ENCODE measurements at regions not wholly inside any gene's neighbourhood (a gene's known extent, or its start where the extent isn't known, plus 50 kb on each side); places are given as distances from the start of the nearest gene placed in this dataset.
"Not testable (repeated sequence)": the region's sequence is repeated elsewhere in the genome, so short reads cannot be mapped to it uniquely, and the experiment has no call there.

- no peak overlapping the region for H3K4me3 ChIP-seq (ENCODE audit: low read length)
- ChIA-PET CTCF (no interaction called here), POLR2A (no interaction called here)
- H3K27me3 Mint-ChIP-seq: peaks cover 23% of the 10 kb centered on the region
- peaks cover 3% of the 10 kb centered on the region for H3K4me1 ChIP-seq (ENCODE audit: insufficient read depth, low read length)
- no peaks in the 10 kb centered on the region for H3K9me3 ChIP-seq (ENCODE audit: control insufficient read depth in 1 of 2, insufficient read depth in 1 of 2, low read length in 2 of 2)
- H3K27ac Mint-ChIP-seq: no peak overlapping the region
- no peak overlapping the region for H3K27ac ChIP-seq (ENCODE audit: low read depth in 1 of 2, low read length in 2 of 2)
- no peaks in the 10 kb centered on the region for H3K36me3 ChIP-seq (ENCODE audit: insufficient read depth, low read length)
- H3K36me3 Mint-ChIP-seq (ENCODE audit: low read depth): no peaks in the 10 kb centered on the region
- ATAC-seq (ENCODE audit: poor library complexity): no peak
- no peak for DNase-seq
- no peak overlapping the region for H3K4me3 Mint-ChIP-seq
- peaks cover 0 to 3% of the 10 kb centered on the region in 2 experiments for H3K27me3 ChIP-seq (ENCODE audit: control insufficient read depth in 1 of 2, insufficient read depth in 2 of 2, low read length in 2 of 2)
- intact Hi-C loops (cut with DNase I, micrococcal nuclease): no loop called here
- H3K9me3 Mint-ChIP-seq: no peaks in the 10 kb centered on the region
- no peak for TF ChIP-seq CTCF (IDR thresholded peaks at IDR 0.05)
- H3K4me1 Mint-ChIP-seq (ENCODE audit: low read depth): peaks cover 5% of the 10 kb centered on the region
These were observed 93.7 kb downstream of the TRIM43 start for GRCh38 chr2:95685513-95685912.

GRCh38 chr2:95686056-95686825 lies 94.4 kb downstream of the TRIM43 start:
- H3K4me3 ChIP-seq (ENCODE audit: low read length); H3K4me1 Mint-ChIP-seq (ENCODE audit: low read depth); H3K4me1 ChIP-seq (ENCODE audit: insufficient read depth, low read length); H3K27ac ChIP-seq (ENCODE audit: low read depth in 1 of 2, low read length in 2 of 2); H3K27me3 ChIP-seq (ENCODE audit: control insufficient read depth in 1 of 2, insufficient read depth in 2 of 2, low read length in 2 of 2); H3K4me3 Mint-ChIP-seq; ATAC-seq (ENCODE audit: poor library complexity); H3K36me3 Mint-ChIP-seq (ENCODE audit: low read depth); H3K9me3 ChIP-seq (ENCODE audit: control insufficient read depth in 1 of 2, insufficient read depth in 1 of 2, low read length in 2 of 2); intact Hi-C loops (cut with DNase I, micrococcal nuclease); CTCF ChIA-PET; H3K9me3 Mint-ChIP-seq; POLR2A ChIA-PET; H3K27ac Mint-ChIP-seq; H3K36me3 ChIP-seq (ENCODE audit: insufficient read depth, low read length); DNase-seq: not testable (repeated sequence)
- H3K27me3 Mint-ChIP-seq: peaks cover 22% of the 10 kb centered on the region

GRCh38 chr2:95687852-95688251 lies 96.1 kb downstream of the TRIM43 start:
- H3K36me3 ChIP-seq (ENCODE audit: insufficient read depth, low read length); H3K4me1 ChIP-seq (ENCODE audit: insufficient read depth, low read length); intact Hi-C loops (cut with DNase I, micrococcal nuclease); H3K4me3 ChIP-seq (ENCODE audit: low read length); H3K4me1 Mint-ChIP-seq (ENCODE audit: low read depth); H3K27me3 ChIP-seq (ENCODE audit: control insufficient read depth in 1 of 2, insufficient read depth in 2 of 2, low read length in 2 of 2); ATAC-seq (ENCODE audit: poor library complexity); DNase-seq; H3K9me3 ChIP-seq (ENCODE audit: control insufficient read depth in 1 of 2, insufficient read depth in 1 of 2, low read length in 2 of 2); H3K4me3 Mint-ChIP-seq; H3K27ac Mint-ChIP-seq; POLR2A ChIA-PET; H3K27ac ChIP-seq (ENCODE audit: low read depth in 1 of 2, low read length in 2 of 2); H3K9me3 Mint-ChIP-seq; H3K36me3 Mint-ChIP-seq (ENCODE audit: low read depth); CTCF ChIA-PET: not testable (repeated sequence)
- H3K27me3 Mint-ChIP-seq: peaks cover 21% of the 10 kb centered on the region

- H3K27ac ChIP-seq (ENCODE audit: low read depth in 1 of 2, low read length in 2 of 2); H3K27ac Mint-ChIP-seq; H3K36me3 ChIP-seq (ENCODE audit: insufficient read depth, low read length); H3K9me3 ChIP-seq (ENCODE audit: control insufficient read depth in 1 of 2, insufficient read depth in 1 of 2, low read length in 2 of 2); CTCF ChIA-PET; H3K9me3 Mint-ChIP-seq; H3K27me3 ChIP-seq (ENCODE audit: control insufficient read depth in 1 of 2, insufficient read depth in 2 of 2, low read length in 2 of 2); H3K4me3 ChIP-seq (ENCODE audit: low read length); H3K4me3 Mint-ChIP-seq; intact Hi-C loops (cut with DNase I, micrococcal nuclease); POLR2A ChIA-PET; H3K36me3 Mint-ChIP-seq (ENCODE audit: low read depth); ATAC-seq (ENCODE audit: poor library complexity); DNase-seq; H3K4me1 ChIP-seq (ENCODE audit: insufficient read depth, low read length); H3K4me1 Mint-ChIP-seq (ENCODE audit: low read depth): not testable (repeated sequence)
- peaks cover 21% of the 10 kb centered on the region for H3K27me3 Mint-ChIP-seq
These were observed 99.4 kb downstream of the TRIM43 start for GRCh38 chr2:95691210-95691609.

GRCh38 chr2:95693071-95693846 lies 101.5 kb downstream of the TRIM43 start:
- H3K27ac ChIP-seq (ENCODE audit: low read depth in 1 of 2, low read length in 2 of 2); H3K36me3 ChIP-seq (ENCODE audit: insufficient read depth, low read length); POLR2A ChIA-PET; H3K27me3 ChIP-seq (ENCODE audit: control insufficient read depth in 1 of 2, insufficient read depth in 2 of 2, low read length in 2 of 2); DNase-seq; H3K36me3 Mint-ChIP-seq (ENCODE audit: low read depth); CTCF ChIA-PET; H3K4me1 ChIP-seq (ENCODE audit: insufficient read depth, low read length); ATAC-seq (ENCODE audit: poor library complexity); H3K27ac Mint-ChIP-seq; H3K4me3 Mint-ChIP-seq; H3K9me3 ChIP-seq (ENCODE audit: control insufficient read depth in 1 of 2, insufficient read depth in 1 of 2, low read length in 2 of 2); intact Hi-C loops (cut with DNase I, micrococcal nuclease); H3K9me3 Mint-ChIP-seq; H3K4me3 ChIP-seq (ENCODE audit: low read length); H3K4me1 Mint-ChIP-seq (ENCODE audit: low read depth): not testable (repeated sequence)
- H3K27me3 Mint-ChIP-seq: peaks cover 29% of the 10 kb centered on the region

Data from CD4-positive, alpha-beta T cell (primary cell).